Natural killer cell treated with Interleukin-12 subunit alpha and Interleukin-12 subunit beta and Interleukin-15 and Interleukin-18, amount 100 ng/mL, for 72 hours (primary cell): ENCODE measurements at regions not wholly inside any gene's neighbourhood (a gene's known extent, or its start where the extent isn't known, plus 50 kb on each side); places are given as distances from the start of the nearest gene placed in this dataset.

Experiments
- ATAC-seq, 2 donors: fragments of 150-1000 bp; cut with Tn5 transposase in 1 of 2; sonication (Bioruptor Pico), chemical (Tn5 transposase) in 1 of 2; 2 replicates each; pipeline ENCODE4 v1.10.0; 2021
- DNase-seq: peaks from one replicate; pipeline ENCODE4 v3.0.0; 2022; ENCODE audit warnings: low spot score
- H3K27ac Mint-ChIP-seq, 2 donors: 1 replicate in 1 of 2; 2 replicates in 1 of 2; pipeline ENCODE4 v1.8.0; 2022; ENCODE audit warnings: mixed read lengths in 2 of 2, mild to moderate bottlenecking in 1 of 2, moderate library complexity in 1 of 2
- H3K27me3 Mint-ChIP-seq, 2 donors: 1 replicate in 1 of 2; 2 replicates in 1 of 2; pipeline ENCODE4 v1.8.0; 2022; ENCODE audit warnings: mixed read lengths in 2 of 2
- H3K36me3 Mint-ChIP-seq: one replicate; pipeline ENCODE4 v1.8.0; 2022; ENCODE audit warnings: mixed read lengths
- H3K4me1 Mint-ChIP-seq, 2 donors: 1 replicate in 1 of 2; 2 replicates in 1 of 2; pipeline ENCODE4 v1.8.0; 2022; ENCODE audit warnings: low read depth in 2 of 2, mixed read lengths in 2 of 2, mild to moderate bottlenecking in 1 of 2
- H3K4me3 Mint-ChIP-seq: one replicate; pipeline ENCODE4 v1.8.0; 2022; ENCODE audit warnings: mixed read lengths
- H3K9me3 Mint-ChIP-seq: 2 replicates; pipeline ENCODE4 v1.8.0; 2022; ENCODE audit warnings: mixed read lengths

- Mint-ChIP-seq H3K9me3 (no peaks in the 10 kb centered on the region), H3K4me3 (no peak overlapping the region), H3K4me1 (no peaks in the 10 kb centered on the region), H3K36me3 (no peaks in the 10 kb centered on the region), H3K27ac (no peak overlapping the region), H3K27me3 (no peaks in the 10 kb centered on the region)
- ATAC-seq = no peak
- no peak for DNase-seq
Measured at GRCh38 chr2:104443145-104443544, 410.8 kb upstream of the POU3F3 start.

GRCh38 chr2:104444392-104444791 is 409.5 kb upstream of the POU3F3 start:
- no peak for ATAC-seq

GRCh38 chr2:104444889-104445288 is 409.0 kb upstream of the POU3F3 start:
- no peaks in the 10 kb centered on the region for H3K9me3 Mint-ChIP-seq
- no peak for ATAC-seq
- H3K36me3 Mint-ChIP-seq = no peaks in the 10 kb centered on the region
- H3K27ac Mint-ChIP-seq = no peak overlapping the region
- no peak overlapping the region for H3K4me3 Mint-ChIP-seq
- H3K4me1 Mint-ChIP-seq = no peaks in the 10 kb centered on the region
- DNase-seq = no peak
- no peaks in the 10 kb centered on the region for H3K27me3 Mint-ChIP-seq

More at GRCh38 chr2:104444392-104444791, 409.5 kb upstream of the POU3F3 start:
- no peak overlapping the region for H3K27ac Mint-ChIP-seq
- H3K27me3 Mint-ChIP-seq = no peaks in the 10 kb centered on the region
- no peak for DNase-seq
- H3K9me3 Mint-ChIP-seq = no peaks in the 10 kb centered on the region
- no peaks in the 10 kb centered on the region for H3K4me1 Mint-ChIP-seq
- no peaks in the 10 kb centered on the region for H3K36me3 Mint-ChIP-seq
- no peak overlapping the region for H3K4me3 Mint-ChIP-seq

- Mint-ChIP-seq H3K27ac (no peak overlapping the region), H3K36me3 (no peaks in the 10 kb centered on the region), H3K9me3 (no peaks in the 10 kb centered on the region), H3K4me3 (no peak overlapping the region), H3K4me1 (no peaks in the 10 kb centered on the region), H3K27me3 (peaks cover 0 to 5% of the 10 kb centered on the region in 2 donors)
- ATAC-seq (no peak), DNase-seq (no peak)
Measured at GRCh38 chr2:104447831-104448434, 406.0 kb upstream of the POU3F3 start.

GRCh38 chr2:104448661-104449440 is 405.1 kb upstream of the POU3F3 start:
- no peaks in the 10 kb centered on the region for H3K4me1 Mint-ChIP-seq
- no peak overlapping the region for H3K4me3 Mint-ChIP-seq
- H3K27me3 Mint-ChIP-seq = peaks cover 0 to 11% of the 10 kb centered on the region in 2 donors
- H3K27ac Mint-ChIP-seq = no peak overlapping the region
- no peak for ATAC-seq
- no peaks in the 10 kb centered on the region for H3K9me3 Mint-ChIP-seq
- no peaks in the 10 kb centered on the region for H3K36me3 Mint-ChIP-seq
- no peak for DNase-seq

- ATAC-seq (no peak), DNase-seq (no peak)
- H3K4me1 Mint-ChIP-seq = no peaks in the 10 kb centered on the region
- peaks cover 0 to 11% of the 10 kb centered on the region in 2 donors for H3K27me3 Mint-ChIP-seq
- no peak overlapping the region for H3K27ac Mint-ChIP-seq
- no peak overlapping the region for H3K4me3 Mint-ChIP-seq
- H3K36me3 Mint-ChIP-seq = no peaks in the 10 kb centered on the region
- no peaks in the 10 kb centered on the region for H3K9me3 Mint-ChIP-seq
Measured at GRCh38 chr2:104452558-104452957, 401.4 kb upstream of the POU3F3 start.

- ATAC-seq = no peak
- no peak for DNase-seq
- Mint-ChIP-seq H3K27me3 (peaks cover 0 to 2% of the 10 kb centered on the region in 2 donors), H3K4me3 (no peak overlapping the region), H3K9me3 (no peaks in the 10 kb centered on the region), H3K27ac (no peak overlapping the region), H3K36me3 (no peaks in the 10 kb centered on the region), H3K4me1 (no peaks in the 10 kb centered on the region)
Measured at GRCh38 chr2:104462731-104463130, 391.2 kb upstream of the POU3F3 start.

GRCh38 chr2:104465981-104466380 is 387.9 kb upstream of the POU3F3 start:
- no peaks in the 10 kb centered on the region for H3K36me3 Mint-ChIP-seq
- DNase-seq (no peak), ATAC-seq (no peak)
- no peak overlapping the region for H3K4me3 Mint-ChIP-seq
- no peaks in the 10 kb centered on the region for H3K4me1 Mint-ChIP-seq
- peaks cover 0 to 2% of the 10 kb centered on the region in 2 donors for H3K27me3 Mint-ChIP-seq
- no peak overlapping the region for H3K27ac Mint-ChIP-seq
- no peaks in the 10 kb centered on the region for H3K9me3 Mint-ChIP-seq

GRCh38 chr2:104468846-104469245 is 385.1 kb upstream of the POU3F3 start:
- ATAC-seq (no peak), DNase-seq (no peak)
- peaks cover 0 to 5% of the 10 kb centered on the region in 2 donors for H3K27me3 Mint-ChIP-seq
- no peaks in the 10 kb centered on the region for H3K36me3 Mint-ChIP-seq
- H3K4me3 Mint-ChIP-seq = no peak overlapping the region
- H3K4me1 Mint-ChIP-seq = no peaks in the 10 kb centered on the region
- no peaks in the 10 kb centered on the region for H3K9me3 Mint-ChIP-seq
- no peak overlapping the region for H3K27ac Mint-ChIP-seq

GRCh38 chr2:104472076-104472475 is 381.8 kb upstream of the POU3F3 start:
- Mint-ChIP-seq H3K4me1 (no peaks in the 10 kb centered on the region), H3K27me3 (peaks cover 0 to 7% of the 10 kb centered on the region in 2 donors), H3K27ac (no peak overlapping the region), H3K4me3 (no peak overlapping the region), H3K9me3 (no peaks in the 10 kb centered on the region), H3K36me3 (no peaks in the 10 kb centered on the region)
- no peak for ATAC-seq
- no peak for DNase-seq

- Mint-ChIP-seq H3K27ac (no peak overlapping the region), H3K4me3 (no peak overlapping the region), H3K27me3 (peaks cover 0 to 7% of the 10 kb centered on the region in 2 donors), H3K9me3 (no peaks in the 10 kb centered on the region), H3K36me3 (no peaks in the 10 kb centered on the region), H3K4me1 (no peaks in the 10 kb centered on the region)
- DNase-seq = no peak
- ATAC-seq = no peak
Measured at GRCh38 chr2:104473546-104473945, 380.4 kb upstream of the POU3F3 start.

- H3K9me3 Mint-ChIP-seq = no peaks in the 10 kb centered on the region
- no peaks in the 10 kb centered on the region for H3K4me1 Mint-ChIP-seq
- DNase-seq (no peak), ATAC-seq (no peak)
- no peaks in the 10 kb centered on the region for H3K36me3 Mint-ChIP-seq
- H3K27ac Mint-ChIP-seq = no peak overlapping the region
- H3K4me3 Mint-ChIP-seq = no peak overlapping the region
- H3K27me3 Mint-ChIP-seq = peaks cover 0 to 7% of the 10 kb centered on the region in 2 donors
Measured at GRCh38 chr2:104474716-104475115, 379.2 kb upstream of the POU3F3 start.

- Mint-ChIP-seq H3K4me1 (no peaks in the 10 kb centered on the region), H3K4me3 (no peak overlapping the region), H3K27ac (no peak overlapping the region), H3K9me3 (no peaks in the 10 kb centered on the region), H3K27me3 (peaks cover 0 to 7% of the 10 kb centered on the region in 2 donors), H3K36me3 (no peaks in the 10 kb centered on the region)
- ATAC-seq (no peak), DNase-seq (no peak)
Measured at GRCh38 chr2:104476075-104476474, 377.8 kb upstream of the POU3F3 start.

GRCh38 chr2:104476563-104476988 is 377.3 kb upstream of the POU3F3 start:
- no peak for ATAC-seq

More at GRCh38 chr2:104476563-104476988, 377.3 kb upstream of the POU3F3 start:
- Mint-ChIP-seq H3K4me3 (no peak overlapping the region), H3K27me3 (peaks cover 0 to 7% of the 10 kb centered on the region in 2 donors), H3K27ac (no peak overlapping the region), H3K9me3 (no peaks in the 10 kb centered on the region), H3K4me1 (no peaks in the 10 kb centered on the region), H3K36me3 (no peaks in the 10 kb centered on the region)
- DNase-seq = no peak
